Activated naive CD4-positive, alpha-beta T cell treated with anti-CD3 and anti-CD28 coated beads for 36 hours (primary cell): ENCODE measurements at regions not wholly inside any gene's neighbourhood (a gene's known extent, or its start where the extent isn't known, plus 50 kb on each side); places are given as distances from the start of the nearest gene placed in this dataset.

Experiments
- CTCF ChIA-PET: fragments of 350-600 bp; sonication (Branson Sonifier 250); formaldehyde crosslinking; loops from one replicate; lab custom pipeline; 2021; ENCODE audit warnings: antibody characterized with exemption; lab: Charles Lee
- DNase-seq: peaks from one replicate; pipeline ENCODE4 v3.0.0-alpha.2; 2020
- H3K27ac Mint-ChIP-seq: one replicate; pipeline ENCODE4 v1.8.0; 2021; ENCODE audit warnings: mild to moderate bottlenecking, mixed read lengths
- H3K27me3 Mint-ChIP-seq: one replicate; pipeline ENCODE4 v1.8.0; 2021; ENCODE audit warnings: low read depth, mixed read lengths
- H3K36me3 Mint-ChIP-seq: one replicate; pipeline ENCODE4 v1.8.0; 2021; ENCODE audit warnings: low read depth, mixed read lengths
- H3K4me1 Mint-ChIP-seq: one replicate; pipeline ENCODE4 v1.8.0; 2021; ENCODE audit warnings: low read depth, mixed read lengths
- H3K4me3 Mint-ChIP-seq: one replicate; pipeline ENCODE4 v1.8.0; 2021; ENCODE audit warnings: mild to moderate bottlenecking, moderate library complexity, mixed read lengths
- H3K9me3 Mint-ChIP-seq: one replicate; pipeline ENCODE4 v1.8.0; 2021; ENCODE audit warnings: mixed read lengths
- intact Hi-C: fragments of 100-400 bp; cut with micrococcal nuclease; formaldehyde crosslinking; loops from one replicate; pipeline ENCODE4 v1.15.1; 2023

DNA sequence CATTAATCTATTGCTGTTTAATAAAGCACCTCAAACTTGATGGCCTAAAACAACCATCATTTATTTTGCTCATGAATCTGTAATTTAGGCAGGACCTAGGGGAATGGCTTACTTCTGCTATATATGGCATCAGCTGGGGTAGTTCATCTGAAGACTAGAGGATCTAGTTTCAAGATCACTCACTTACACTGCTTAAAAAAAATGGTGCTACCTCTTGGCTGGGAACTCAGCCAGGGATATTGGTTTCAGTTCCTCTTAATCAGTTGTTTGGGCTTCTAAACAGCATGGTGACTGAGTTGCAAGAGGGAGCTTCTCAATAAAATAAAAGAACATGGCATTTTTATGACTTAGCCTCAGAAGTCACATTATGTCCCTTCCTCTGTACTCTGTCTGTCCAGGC is 142.0 kb downstream of the FAM114A2 start:
- Mint-ChIP-seq H3K4me1 (no peaks in the 10 kb centered on the region), H3K4me3 (no peak overlapping the region), H3K9me3 (no peaks in the 10 kb centered on the region), H3K27ac (no peak overlapping the region), H3K27me3 (no peaks in the 10 kb centered on the region), H3K36me3 (no peaks in the 10 kb centered on the region)
- CTCF ChIA-PET: interaction anchor here (1.0 kb wide), 1 partner anchor 9 kb away, joined by 3 read pairs; no protein-coding TSS in a partner anchor
- intact Hi-C loops: no loop called here
- DNase-seq: no peak

DNA sequence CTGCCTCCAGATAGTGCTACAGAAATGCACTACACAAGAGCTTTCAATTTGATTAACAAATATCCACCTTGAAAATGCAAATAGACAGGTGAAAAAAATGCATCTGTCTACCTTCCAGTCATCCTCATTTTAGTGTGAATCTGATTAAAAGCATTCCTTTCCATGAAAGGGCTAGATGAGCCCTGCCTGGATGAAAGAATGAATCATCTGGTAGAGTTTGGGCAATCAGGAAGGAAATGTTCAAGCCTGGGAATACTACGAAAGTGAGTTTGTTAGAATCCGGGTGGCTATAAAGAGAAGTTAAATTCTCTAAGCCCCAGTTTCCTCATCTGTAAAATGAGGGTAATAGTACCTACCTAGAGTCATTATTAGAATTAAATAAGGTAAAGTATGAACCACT is 142.6 kb downstream of the FAM114A2 start:
- no peaks in the 10 kb centered on the region for H3K27me3 Mint-ChIP-seq

DNA sequence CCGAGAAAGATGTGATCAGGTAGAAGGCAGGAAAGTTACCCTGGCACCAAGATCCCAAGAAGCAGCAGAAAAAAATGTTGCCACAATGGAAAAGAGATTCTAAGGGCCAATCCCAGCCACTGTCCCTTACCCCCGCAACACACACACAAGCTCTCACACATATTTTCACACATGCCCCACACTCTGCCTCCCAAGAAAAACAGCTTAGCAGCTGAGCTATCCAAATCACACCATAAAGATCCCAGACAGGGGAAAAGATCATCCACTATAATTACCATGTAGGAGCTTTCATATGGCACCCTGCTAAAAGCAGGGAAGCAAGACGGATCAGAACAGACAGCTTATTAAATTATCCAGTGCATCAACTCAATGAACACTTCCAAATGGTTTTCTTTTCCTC is 143.4 kb downstream of the FAM114A2 start:
- CTCF ChIA-PET: no interaction called here
- no peaks in the 10 kb centered on the region for H3K27me3 Mint-ChIP-seq
- no peak overlapping the region for H3K4me3 Mint-ChIP-seq

More for the DNA sequence above, 142.6 kb downstream of the FAM114A2 start:
- H3K4me3 Mint-ChIP-seq: no peak overlapping the region
- no peak for DNase-seq
- intact Hi-C loops: no loop called here
- no peaks in the 10 kb centered on the region for H3K36me3 Mint-ChIP-seq
- no peak overlapping the region for H3K27ac Mint-ChIP-seq
- no peaks in the 10 kb centered on the region for H3K9me3 Mint-ChIP-seq
- H3K4me1 Mint-ChIP-seq: no peaks in the 10 kb centered on the region
- CTCF ChIA-PET: interaction anchor here (1.0 kb wide), 1 partner anchor 9 kb away, joined by 3 read pairs; no protein-coding TSS in a partner anchor

GRCh38 chr5:153893817-153894216 is 144.9 kb downstream of the FAM114A2 start:
- intact Hi-C loops: no loop called here
- no peak for DNase-seq
- H3K27me3 Mint-ChIP-seq: no peaks in the 10 kb centered on the region
- no peak overlapping the region for H3K27ac Mint-ChIP-seq
- no peaks in the 10 kb centered on the region for H3K4me1 Mint-ChIP-seq
- H3K4me3 Mint-ChIP-seq: no peak overlapping the region
- H3K9me3 Mint-ChIP-seq: no peaks in the 10 kb centered on the region
- H3K36me3 Mint-ChIP-seq: no peaks in the 10 kb centered on the region
- CTCF ChIA-PET: no interaction called here

More for the DNA sequence above, 143.4 kb downstream of the FAM114A2 start:
- intact Hi-C loops: no loop called here
- Mint-ChIP-seq H3K27ac (no peak overlapping the region), H3K4me1 (no peaks in the 10 kb centered on the region), H3K36me3 (no peaks in the 10 kb centered on the region), H3K9me3 (no peaks in the 10 kb centered on the region)
- DNase-seq: no peak

DNA sequence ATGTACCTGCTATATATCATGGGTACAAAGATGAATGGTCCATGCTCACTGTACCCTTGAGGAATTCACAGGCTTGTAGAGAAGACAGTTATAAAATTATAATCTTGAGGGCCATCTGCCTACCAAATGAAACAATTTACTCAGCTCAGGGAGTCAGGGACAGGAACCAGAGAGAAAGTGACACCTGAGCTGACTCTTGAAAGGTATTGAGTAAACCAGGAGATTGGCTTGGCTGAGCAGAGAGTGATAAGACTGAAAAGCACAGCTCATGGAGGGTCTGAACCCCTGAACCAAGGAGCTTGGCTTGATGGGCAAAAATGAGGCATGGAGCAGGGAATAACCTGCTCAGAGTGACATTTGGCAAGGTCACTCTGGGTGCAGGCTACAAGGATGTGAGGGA is 147.3 kb downstream of the FAM114A2 start:
- DNase-seq: no peak
- H3K36me3 Mint-ChIP-seq: no peaks in the 10 kb centered on the region
- CTCF ChIA-PET: no interaction called here
- H3K4me1 Mint-ChIP-seq: no peaks in the 10 kb centered on the region
- H3K27ac Mint-ChIP-seq: no peak overlapping the region
- intact Hi-C loops: no loop called here
- H3K27me3 Mint-ChIP-seq: no peaks in the 10 kb centered on the region
- H3K9me3 Mint-ChIP-seq: no peaks in the 10 kb centered on the region
- no peak overlapping the region for H3K4me3 Mint-ChIP-seq

- Mint-ChIP-seq H3K4me1 (no peaks in the 10 kb centered on the region), H3K36me3 (no peaks in the 10 kb centered on the region), H3K4me3 (no peak overlapping the region), H3K9me3 (no peaks in the 10 kb centered on the region), H3K27ac (no peak overlapping the region), H3K27me3 (no peaks in the 10 kb centered on the region)
- CTCF ChIA-PET: no interaction called here
- no peak for DNase-seq
- intact Hi-C loops: no loop called here
Observed at GRCh38 chr5:153888781-153889180, 149.9 kb downstream of the FAM114A2 start.

- H3K4me3 Mint-ChIP-seq: no peak overlapping the region
- intact Hi-C loops: no loop called here
- H3K4me1 Mint-ChIP-seq: no peaks in the 10 kb centered on the region
- H3K27ac Mint-ChIP-seq: no peak overlapping the region
- no peak for DNase-seq
- H3K9me3 Mint-ChIP-seq: no peaks in the 10 kb centered on the region
- no peaks in the 10 kb centered on the region for H3K36me3 Mint-ChIP-seq
- CTCF ChIA-PET: no interaction called here
- no peaks in the 10 kb centered on the region for H3K27me3 Mint-ChIP-seq
Observed at GRCh38 chr5:153885141-153885540, 153.6 kb downstream of the FAM114A2 start.

GRCh38 chr5:153884612-153884957 is 154.1 kb downstream of the FAM114A2 start:
- no peaks in the 10 kb centered on the region for H3K36me3 Mint-ChIP-seq
- DNase-seq: no peak
- intact Hi-C loops: no loop called here
- no peak overlapping the region for H3K4me3 Mint-ChIP-seq
- no peaks in the 10 kb centered on the region for H3K4me1 Mint-ChIP-seq
- no peak overlapping the region for H3K27ac Mint-ChIP-seq
- H3K27me3 Mint-ChIP-seq: no peaks in the 10 kb centered on the region
- H3K9me3 Mint-ChIP-seq: no peaks in the 10 kb centered on the region
- CTCF ChIA-PET: no interaction called here

DNA sequence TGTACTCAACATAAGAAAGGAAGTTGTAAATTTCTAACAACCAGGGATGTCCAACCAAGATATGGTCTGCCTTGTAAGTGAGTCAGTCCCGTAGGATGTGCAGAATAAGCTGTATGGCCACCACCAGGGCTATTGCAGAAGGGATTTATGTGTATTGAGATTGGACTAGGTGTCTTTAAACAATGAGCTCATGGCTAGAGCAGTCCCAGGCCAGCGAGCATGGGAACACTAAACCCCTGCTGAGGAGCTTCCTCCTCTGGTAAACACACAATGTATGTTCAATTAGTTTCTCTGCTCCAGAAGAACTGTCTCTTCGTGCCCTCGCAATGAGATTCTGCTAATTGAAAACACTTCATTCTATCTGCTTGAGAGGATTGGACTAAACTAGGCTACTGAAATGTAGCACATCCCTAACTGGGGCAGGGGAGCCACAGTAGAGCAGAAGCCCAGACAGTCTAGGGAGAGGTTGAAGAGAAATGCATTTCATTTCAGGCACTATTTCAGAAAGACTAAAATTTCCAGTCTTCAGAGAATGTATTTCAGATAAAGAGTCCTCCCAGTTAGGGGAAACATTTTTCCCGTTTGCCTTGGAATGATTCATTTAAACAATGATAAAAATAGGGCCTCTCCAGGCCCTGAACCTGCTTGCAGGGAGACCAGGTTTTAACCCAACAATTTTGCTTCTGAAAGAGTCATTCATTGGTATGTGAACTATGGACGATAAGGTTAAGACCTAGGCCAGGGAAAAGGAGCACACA is 154.7 kb downstream of the FAM114A2 start:
- intact Hi-C loops: no loop called here
- no peak for DNase-seq
- CTCF ChIA-PET: no interaction called here
- Mint-ChIP-seq H3K4me1 (no peaks in the 10 kb centered on the region), H3K9me3 (no peaks in the 10 kb centered on the region), H3K36me3 (no peaks in the 10 kb centered on the region), H3K27ac (no peak overlapping the region), H3K4me3 (no peak overlapping the region), H3K27me3 (no peaks in the 10 kb centered on the region)

GRCh38 chr5:153881687-153882086 is 157.0 kb downstream of the FAM114A2 start:
- no peaks in the 10 kb centered on the region for H3K4me1 Mint-ChIP-seq
- no peaks in the 10 kb centered on the region for H3K36me3 Mint-ChIP-seq
- H3K27me3 Mint-ChIP-seq: no peaks in the 10 kb centered on the region
- CTCF ChIA-PET: no interaction called here
- intact Hi-C loops: no loop called here
- no peak overlapping the region for H3K4me3 Mint-ChIP-seq
- H3K27ac Mint-ChIP-seq: no peak overlapping the region
- no peak for DNase-seq
- no peaks in the 10 kb centered on the region for H3K9me3 Mint-ChIP-seq

DNA sequence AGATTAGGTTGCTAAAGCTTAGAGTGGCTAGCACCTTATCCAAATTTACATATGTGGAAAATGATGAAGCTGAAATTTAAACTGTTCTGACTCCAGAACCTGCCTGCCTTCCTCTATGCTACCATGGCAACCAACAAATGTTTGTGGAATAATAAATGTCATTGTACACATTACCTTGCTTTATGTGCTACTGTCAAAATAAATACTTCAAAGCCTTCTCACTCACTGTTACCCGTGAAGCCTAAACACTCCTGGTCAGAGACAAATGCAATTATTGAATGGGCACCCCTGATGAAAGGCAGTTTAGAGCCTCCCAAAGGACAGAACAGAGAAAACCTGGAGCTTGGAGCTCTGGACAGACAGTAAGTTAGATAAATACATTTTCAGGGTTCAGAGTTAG is 158.6 kb downstream of the FAM114A2 start:
- intact Hi-C loops: no loop called here
- CTCF ChIA-PET: no interaction called here
- H3K27me3 Mint-ChIP-seq: peaks cover 4% of the 10 kb centered on the region
- DNase-seq: no peak
- no peak overlapping the region for H3K4me3 Mint-ChIP-seq
- H3K27ac Mint-ChIP-seq: no peak overlapping the region
- no peaks in the 10 kb centered on the region for H3K4me1 Mint-ChIP-seq
- H3K36me3 Mint-ChIP-seq: no peaks in the 10 kb centered on the region
- no peaks in the 10 kb centered on the region for H3K9me3 Mint-ChIP-seq

- DNase-seq: no peak
- Mint-ChIP-seq H3K27ac (no peak overlapping the region), H3K36me3 (no peaks in the 10 kb centered on the region), H3K27me3 (peaks cover 4% of the 10 kb centered on the region), H3K9me3 (no peaks in the 10 kb centered on the region), H3K4me3 (no peak overlapping the region), H3K4me1 (no peaks in the 10 kb centered on the region)
- intact Hi-C loops: no loop called here
- CTCF ChIA-PET: no interaction called here
Observed at GRCh38 chr5:153879596-153879995, 159.1 kb downstream of the FAM114A2 start.

GRCh38 chr5:153866176-153866575 is 172.5 kb downstream of the FAM114A2 start:
- H3K9me3 Mint-ChIP-seq: peaks cover 4% of the 10 kb centered on the region
- peaks cover 2% of the 10 kb centered on the region for H3K27me3 Mint-ChIP-seq
- H3K4me3 Mint-ChIP-seq: no peak overlapping the region
- intact Hi-C loops: no loop called here
- no peaks in the 10 kb centered on the region for H3K36me3 Mint-ChIP-seq
- no peak overlapping the region for H3K27ac Mint-ChIP-seq
- H3K4me1 Mint-ChIP-seq: no peaks in the 10 kb centered on the region
- DNase-seq: no peak
- CTCF ChIA-PET: no interaction called here
